GM21528 (cell line): ENCODE measurements at regions not wholly inside any gene's neighbourhood (a gene's known extent, or its start where the extent isn't known, plus 50 kb on each side); places are given as distances from the start of the nearest gene placed in this dataset.
"Not testable (repeated sequence)": the region's sequence is repeated elsewhere in the genome, so short reads cannot be mapped to it uniquely, and the experiment has no call there.

Experiments
- ATAC-seq: cut with Tn5 transposase; IDR thresholded peaks from one replicate; pipeline ENCODE4 v1.9.1; 2021; ENCODE audit warnings: mild to moderate bottlenecking, moderate library complexity; ENCODE audit not compliant: unreplicated experiment, low FRiP score

- no peak for ATAC-seq
Observed at GRCh38 chr7:91446819-91447218, 182.6 kb downstream of the FZD1 start.

DNA sequence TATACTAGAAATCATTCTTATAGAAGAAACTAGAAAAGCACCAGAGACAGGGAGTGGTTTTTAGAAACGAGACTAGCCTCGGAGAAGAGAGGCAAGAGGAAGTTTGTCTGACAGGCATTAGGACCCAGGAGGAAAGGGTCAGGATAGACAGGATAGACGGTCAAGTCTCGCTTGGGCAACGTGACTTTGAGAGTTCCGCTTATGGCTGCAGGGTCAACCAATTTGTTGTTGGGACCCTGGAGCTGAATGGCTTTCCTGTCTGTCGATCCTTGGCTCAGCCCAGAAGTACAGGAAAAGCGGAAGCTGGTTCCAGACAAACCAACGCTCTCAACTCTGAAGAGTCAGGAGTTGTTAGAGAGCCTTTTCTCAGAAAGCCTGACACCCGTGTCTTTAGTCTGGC, 191.2 kb downstream of the FZD1 start:
- ATAC-seq = no peak

- ATAC-seq = no peak
Observed at GRCh38 chr7:91457208-91457607, 193.0 kb downstream of the FZD1 start.

- ATAC-seq = no peak
Observed at GRCh38 chr7:91459539-91459938, 195.3 kb downstream of the FZD1 start.

DNA sequence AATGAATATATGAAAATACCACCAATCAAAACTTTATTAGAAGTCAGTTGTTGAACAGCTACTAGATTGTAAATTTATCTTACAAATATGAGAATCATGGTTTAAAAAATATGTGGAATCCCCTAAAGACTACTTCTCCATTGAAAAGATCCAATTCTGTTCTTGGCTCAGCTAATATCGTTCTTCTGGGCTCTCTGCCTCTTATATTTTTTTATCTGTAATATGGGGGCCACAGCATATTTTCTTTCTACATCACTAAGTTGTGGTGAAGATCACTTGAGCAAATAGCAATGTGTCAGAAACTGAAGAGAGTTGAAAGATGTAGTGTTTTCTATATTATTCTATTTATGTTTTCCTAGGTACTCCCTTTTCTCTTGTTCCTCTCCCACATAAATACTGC, 198.1 kb downstream of the FZD1 start:
- ATAC-seq = no peak

GRCh38 chr7:91463330-91463729, 199.1 kb downstream of the FZD1 start:
- ATAC-seq = no peak

DNA sequence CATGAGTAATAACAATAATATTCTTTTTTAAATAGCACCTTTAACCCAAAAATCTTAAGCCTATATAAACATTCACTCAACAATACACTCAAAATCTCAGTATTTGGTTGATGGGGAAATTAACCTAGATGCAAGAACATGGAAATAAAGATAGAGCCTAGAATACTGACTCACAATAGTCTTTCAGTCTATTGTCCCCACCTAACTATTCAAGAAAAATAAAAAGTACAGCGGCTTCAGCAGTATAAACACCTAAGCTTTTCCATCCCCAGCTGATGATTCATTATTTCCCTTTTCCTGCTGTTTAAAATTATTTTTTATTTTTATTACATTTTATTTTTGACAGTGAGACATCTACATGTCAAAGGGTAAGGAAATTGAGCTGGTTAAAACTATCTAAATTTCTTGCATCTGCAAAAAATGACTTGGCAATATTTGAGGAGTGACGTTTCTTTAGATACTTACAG, 201.4 kb downstream of the FZD1 start:
- no peak for ATAC-seq

DNA sequence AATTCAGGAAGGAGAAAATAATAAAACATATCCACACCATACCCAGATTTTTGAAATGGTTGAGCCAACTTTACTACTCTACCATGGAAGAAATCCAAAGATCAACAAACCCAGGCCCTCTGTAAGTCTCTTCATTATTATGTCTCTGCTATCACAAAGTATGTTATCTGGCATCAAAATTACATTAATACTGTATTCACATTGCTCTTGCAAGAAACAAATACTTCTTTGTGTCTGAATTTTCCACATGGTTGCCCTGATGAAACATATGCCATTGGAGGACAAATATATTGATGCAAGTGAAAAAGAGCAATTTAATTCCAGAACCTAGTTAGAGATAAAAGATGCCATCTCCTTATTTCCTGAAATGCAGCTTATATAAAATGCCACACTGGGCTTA, 204.0 kb downstream of the FZD1 start:
- no peak for ATAC-seq

DNA sequence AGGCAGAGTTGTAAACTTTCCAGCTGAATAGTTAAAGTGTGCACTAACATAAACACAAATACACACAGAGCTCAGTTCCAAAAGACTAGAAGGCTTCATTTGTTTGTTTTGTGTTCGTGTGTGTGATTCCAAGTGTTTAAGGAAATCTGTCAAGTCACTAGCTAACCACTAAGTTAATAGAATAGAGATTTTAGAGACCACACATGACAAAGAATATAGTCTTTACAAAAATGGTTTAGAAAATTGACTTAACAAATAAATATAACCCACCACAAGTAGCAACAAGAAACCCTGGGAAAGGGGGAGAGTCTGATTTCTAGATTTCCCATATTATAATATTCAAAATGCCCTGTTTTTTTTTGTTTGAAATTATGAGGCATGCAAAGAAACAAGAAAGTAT, 209.4 kb downstream of the FZD1 start:
- ATAC-seq = no peak

DNA sequence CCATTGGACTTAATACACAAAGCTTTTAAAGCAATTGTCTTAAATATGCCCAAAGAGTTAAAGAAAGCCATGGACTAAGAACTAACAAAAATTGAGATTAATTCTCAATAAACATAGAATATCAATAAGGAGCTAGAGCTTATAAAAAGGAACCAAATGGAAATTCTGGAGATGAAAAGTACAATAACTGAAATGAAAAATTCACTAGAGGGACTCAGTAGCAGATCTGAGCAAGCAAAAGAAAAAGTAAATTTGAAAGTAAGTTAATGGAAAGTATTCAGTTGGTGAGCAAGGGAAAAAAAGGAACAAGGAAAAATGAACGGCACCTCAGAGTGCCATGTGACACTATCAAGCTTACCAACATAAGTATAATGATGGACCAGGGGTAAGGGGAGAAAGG, 209.8 kb downstream of the FZD1 start:
- no peak for ATAC-seq

DNA sequence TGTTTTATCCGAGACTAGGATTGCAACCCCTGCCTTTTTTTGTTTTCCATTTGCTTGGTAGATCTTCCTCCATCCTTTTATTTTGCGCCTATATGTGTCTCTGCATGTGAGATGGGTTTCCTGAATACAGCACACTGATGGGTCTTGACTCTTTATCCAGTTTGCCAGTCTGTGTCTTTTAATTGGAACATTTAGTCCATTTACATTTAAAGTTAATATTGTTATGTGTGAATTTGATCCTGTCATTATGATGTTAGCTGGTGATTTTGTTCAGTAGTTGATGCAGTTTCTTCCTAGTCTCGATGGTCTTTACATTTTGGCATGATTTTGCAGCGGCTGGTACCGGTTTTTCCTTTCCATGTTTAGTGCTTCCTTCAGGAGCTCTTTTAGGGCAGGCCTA, 216.2 kb downstream of the FZD1 start:
- not testable (repeated sequence) for ATAC-seq

DNA sequence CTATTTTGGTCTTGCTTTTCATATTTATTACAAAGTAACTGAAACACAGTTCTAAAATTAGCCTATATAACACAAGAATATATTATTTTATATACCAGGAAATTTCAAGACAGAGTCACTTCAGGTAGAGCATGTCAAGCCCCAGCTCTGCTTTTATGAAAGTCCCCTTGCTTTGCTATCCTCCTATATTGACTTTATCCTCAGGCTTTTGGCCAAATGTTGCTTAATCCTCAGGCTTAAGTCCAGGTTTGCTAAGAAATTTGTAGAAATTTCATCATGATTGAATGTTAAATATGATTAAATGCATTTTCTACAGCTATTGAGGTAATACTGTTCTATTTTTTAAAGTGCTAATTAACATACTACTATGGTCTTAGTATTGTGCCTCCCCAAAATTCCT, 227.6 kb downstream of the FZD1 start:
- ATAC-seq = no peak

DNA sequence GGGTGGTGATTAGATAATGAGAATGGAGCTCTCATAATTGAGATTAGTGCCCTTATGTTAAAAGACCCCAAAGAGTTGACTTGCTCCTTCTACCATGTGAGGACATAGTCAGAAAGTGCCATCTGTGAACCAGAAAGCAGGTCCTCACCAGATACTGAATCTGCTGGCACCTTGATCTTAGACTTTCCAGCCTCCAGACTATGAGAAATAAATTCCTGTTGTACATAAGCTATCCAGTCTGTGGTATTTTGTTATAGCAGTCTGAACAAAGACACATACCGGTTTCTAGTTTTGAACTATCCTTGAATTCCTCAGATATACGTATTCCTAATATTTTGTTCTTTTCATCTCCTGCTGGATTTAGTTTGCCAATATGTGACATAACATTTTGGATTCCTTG, 228.1 kb downstream of the FZD1 start:
- ATAC-seq = no peak

- no peak for ATAC-seq
Observed at GRCh38 chr7:91492773-91493172, 228.5 kb downstream of the FZD1 start.

- ATAC-seq = no peak
Observed at GRCh38 chr7:91494450-91494849, 230.2 kb downstream of the FZD1 start.

DNA sequence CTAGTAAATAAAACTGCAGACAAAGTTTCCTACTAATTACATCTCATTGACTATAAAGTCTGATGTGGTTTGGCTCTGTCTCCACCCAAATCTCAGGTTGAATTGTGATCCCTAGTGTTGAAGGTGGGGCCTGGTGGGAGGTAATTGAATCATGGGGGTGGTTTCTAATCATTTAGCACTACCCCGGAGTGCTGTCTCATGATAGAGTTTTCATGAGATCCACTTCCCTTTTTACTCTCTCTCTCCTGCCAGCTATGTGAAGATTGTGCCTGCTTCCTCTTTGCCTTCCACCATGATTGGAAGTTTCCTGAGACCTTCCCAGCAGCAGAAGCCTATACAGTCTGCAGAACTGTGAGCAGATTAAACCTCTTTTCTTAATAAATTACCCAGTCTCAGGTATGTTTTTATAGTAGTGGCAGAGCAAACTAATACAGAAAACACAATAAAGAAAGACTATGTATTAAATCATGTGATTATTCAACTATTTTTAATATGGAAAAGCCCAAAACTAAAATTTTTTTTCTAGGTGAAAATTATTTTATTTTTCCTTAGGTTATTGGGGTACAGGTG, 232.1 kb downstream of the FZD1 start:
- no peak for ATAC-seq

DNA sequence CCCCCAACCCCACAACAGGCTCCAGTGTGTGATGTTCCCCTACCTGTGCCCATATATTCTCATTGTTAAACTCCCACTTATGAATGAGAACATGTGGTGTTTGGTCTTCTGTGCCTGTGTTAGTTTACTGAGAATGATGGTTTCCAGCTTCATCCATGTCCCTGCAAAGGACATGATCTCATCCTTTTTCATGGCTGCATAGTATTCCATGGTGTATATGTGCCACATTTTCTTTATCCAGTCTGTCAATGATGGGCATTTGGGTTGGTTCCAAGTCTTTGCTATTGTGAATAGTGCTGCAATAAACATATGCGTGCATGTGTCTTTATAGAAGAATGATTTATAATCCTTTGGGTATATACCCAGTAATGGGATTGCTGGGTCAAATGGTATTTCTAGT, 233.0 kb downstream of the FZD1 start:
- ATAC-seq = not testable (repeated sequence)

- ATAC-seq = no peak
Observed at GRCh38 chr7:91503934-91504555, 239.8 kb downstream of the FZD1 start.

- no peak for ATAC-seq
Observed at GRCh38 chr7:91504919-91505318, 240.7 kb downstream of the FZD1 start.

- ATAC-seq = not testable (repeated sequence)
Observed at GRCh38 chr7:91506966-91507365, 242.7 kb downstream of the FZD1 start.

DNA sequence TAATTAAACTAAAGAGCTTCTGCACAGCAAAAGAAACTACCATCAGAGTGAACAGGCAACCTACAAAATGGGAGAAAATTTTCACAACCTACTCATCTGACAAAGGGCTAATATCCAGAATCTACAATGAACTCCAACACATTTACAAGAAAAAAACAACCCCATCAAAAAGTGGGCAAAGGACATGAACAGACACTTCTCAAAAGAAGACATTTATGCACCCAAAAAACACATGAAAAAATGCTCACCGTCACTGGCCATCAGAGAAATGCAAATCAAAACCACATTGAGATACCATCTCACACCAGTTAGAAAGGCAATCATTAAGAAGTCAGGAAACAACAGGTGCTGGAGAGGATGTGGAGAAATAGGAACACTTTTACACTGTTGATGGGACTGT, 247.6 kb downstream of the FZD1 start:
- not testable (repeated sequence) for ATAC-seq

GRCh38 chr7:91512958-91513357, 248.7 kb downstream of the FZD1 start:
- no peak for ATAC-seq

- no peak for ATAC-seq
Observed at GRCh38 chr7:91514591-91514990, 250.4 kb downstream of the FZD1 start.
